ACC112 (cell line): ENCODE measurements at regions not wholly inside any gene's neighbourhood (a gene's known extent, or its start where the extent isn't known, plus 50 kb on each side); places are given as distances from the start of the nearest gene placed in this dataset.

Source experiments
- H2AFZ ChIP-seq: fragments of 200-600 bp; sonication (generic); one replicate; pipeline ENCODE4 v1.6.0; 2017; ENCODE audit warnings: antibody characterized with exemption, low read length; ENCODE audit not compliant: unreplicated experiment
- H3K27ac ChIP-seq: fragments of 200-600 bp; sonication (generic); 2 replicates; pipeline ENCODE4 v1.5.1; 2014; ENCODE audit warnings: low read depth, mild to moderate bottlenecking, antibody characterized with exemption, low read length, moderate library complexity
- H3K27me3 ChIP-seq: fragments of 200-600 bp; sonication (generic); 2 replicates; pipeline ENCODE4 v1.6.1; 2014; ENCODE audit warnings: mild to moderate bottlenecking, antibody characterized with exemption, low read length, moderate library complexity, mixed read lengths; ENCODE audit not compliant: insufficient read depth
- H3K36me3 ChIP-seq: fragments of 200-600 bp; sonication (generic); 2 replicates; pipeline ENCODE4 v1.6.1; 2016; ENCODE audit warnings: mild to moderate bottlenecking, antibody characterized with exemption, low read length, moderate library complexity, mixed read lengths; ENCODE audit not compliant: insufficient read depth
- H3K4me1 ChIP-seq: fragments of 200-600 bp; sonication (generic); one replicate; pipeline ENCODE4 v1.6.1; 2016; ENCODE audit warnings: low read length, mixed read lengths; ENCODE audit not compliant: insufficient read depth, unreplicated experiment, control insufficient read depth
- H3K4me3 ChIP-seq: fragments of 200-600 bp; sonication (generic); 2 replicates; pipeline ENCODE4 v1.5.1; 2014; ENCODE audit warnings: mild to moderate bottlenecking, low read depth, low read length
- H3K79me2 ChIP-seq: fragments of 200-600 bp; sonication (generic); one replicate; pipeline ENCODE4 v1.6.0; 2016; ENCODE audit warnings: low read length; ENCODE audit not compliant: control insufficient read depth, unreplicated experiment, insufficient read depth

DNA sequence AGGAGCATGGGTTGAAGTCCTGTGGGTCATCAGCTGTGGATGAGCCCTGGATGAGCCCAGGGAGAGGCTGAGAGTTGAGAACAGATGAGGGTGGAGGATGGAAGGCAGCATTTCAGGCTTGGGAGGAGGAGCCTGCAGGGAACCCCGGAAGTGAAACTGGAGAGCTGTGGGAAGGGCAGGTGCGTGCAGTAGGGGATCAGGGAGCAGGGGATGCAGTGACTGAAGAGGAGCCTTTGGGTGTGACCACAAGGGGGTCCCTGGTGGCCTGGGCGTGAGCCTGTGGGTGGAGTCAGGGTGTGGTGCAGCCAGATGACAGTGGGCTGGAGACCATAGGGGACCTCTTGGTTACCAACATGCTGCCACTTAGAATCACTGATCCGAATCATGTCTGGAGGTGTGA, 115.5 kb downstream of the PAPOLA start:
- Histone ChIP-seq H3K27ac (no peak overlapping the region), H3K79me2 (no peaks in the 10 kb centered on the region), H3K4me3 (no peak overlapping the region), H2AFZ (no peak overlapping the region), H3K36me3 (no peaks in the 10 kb centered on the region), H3K4me1 (no peaks in the 10 kb centered on the region), H3K27me3 (peaks cover 45% of the 10 kb centered on the region; the same call in 1 of the 2 replicates)

DNA sequence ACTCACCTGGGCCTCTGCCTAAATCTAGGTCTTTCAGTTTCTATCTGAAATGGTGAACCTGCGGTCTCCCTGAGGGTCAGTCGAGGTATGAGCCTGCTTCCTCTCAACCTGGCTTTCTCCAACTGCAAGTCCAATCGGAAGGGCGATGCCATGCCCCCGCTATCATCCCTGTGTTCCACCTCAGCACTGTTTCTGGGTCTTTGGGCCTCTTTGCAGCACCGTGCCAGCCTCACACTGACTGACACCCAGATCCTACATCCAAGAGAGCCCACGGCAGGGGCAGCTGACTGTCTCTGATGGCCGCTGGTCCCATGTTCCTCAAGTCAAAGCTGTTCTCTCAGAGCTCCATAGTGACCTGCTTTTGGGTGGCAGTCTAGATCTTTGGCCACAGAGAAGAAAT, 120.7 kb downstream of the PAPOLA start:
- Histone ChIP-seq H3K4me1 (no peaks in the 10 kb centered on the region), H3K27me3 (peaks cover 51% of the 10 kb centered on the region), H3K27ac (no peak overlapping the region), H2AFZ (no peak overlapping the region), H3K79me2 (no peaks in the 10 kb centered on the region), H3K4me3 (no peak overlapping the region), H3K36me3 (no peaks in the 10 kb centered on the region)

DNA sequence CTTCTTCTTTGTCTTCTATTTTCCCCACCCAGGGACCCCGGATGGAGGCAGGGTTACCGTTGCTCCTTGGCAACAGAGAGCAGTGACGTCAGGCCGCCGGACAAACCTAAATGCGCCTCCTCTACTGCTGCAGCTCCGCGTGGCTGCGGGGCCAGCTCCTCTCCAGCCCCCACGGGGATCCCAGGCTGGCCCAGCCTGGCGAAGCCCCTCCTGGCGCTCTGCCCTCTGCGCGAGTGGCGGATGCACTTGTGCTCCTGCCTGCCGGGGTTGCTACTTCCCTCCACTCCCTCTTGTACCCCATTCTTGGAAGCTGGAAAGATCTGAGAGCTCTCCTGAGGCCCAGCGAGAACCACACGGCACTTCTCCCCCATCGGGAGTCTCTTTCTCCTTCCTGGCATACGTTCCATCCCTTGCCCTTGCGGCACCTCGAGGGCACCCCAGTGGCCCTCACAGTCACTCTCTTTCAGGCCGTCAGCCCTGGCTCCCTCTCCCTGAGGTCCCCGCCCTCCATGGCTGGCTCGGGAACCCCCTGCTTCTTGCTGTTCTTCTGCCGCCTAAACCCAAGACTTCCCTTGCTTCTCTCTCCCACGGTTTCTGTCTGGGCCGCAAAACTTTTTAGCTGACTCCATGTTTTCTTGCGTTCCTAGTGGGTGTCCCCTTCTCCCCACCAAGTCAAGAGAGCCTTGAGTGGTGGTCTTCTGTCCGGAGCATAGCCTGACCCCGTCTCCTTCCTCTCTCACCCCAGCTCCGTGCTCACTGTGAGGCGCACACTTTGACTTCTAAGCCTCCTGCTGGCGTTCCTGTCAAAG, 121.7 kb downstream of the PAPOLA start:
- Histone ChIP-seq H3K4me3 (no peak overlapping the region), H3K36me3 (no peaks in the 10 kb centered on the region), H3K27ac (no peak overlapping the region), H2AFZ (no peak overlapping the region), H3K79me2 (no peaks in the 10 kb centered on the region), H3K4me1 (no peaks in the 10 kb centered on the region), H3K27me3 (peaks cover 49% of the 10 kb centered on the region)

DNA sequence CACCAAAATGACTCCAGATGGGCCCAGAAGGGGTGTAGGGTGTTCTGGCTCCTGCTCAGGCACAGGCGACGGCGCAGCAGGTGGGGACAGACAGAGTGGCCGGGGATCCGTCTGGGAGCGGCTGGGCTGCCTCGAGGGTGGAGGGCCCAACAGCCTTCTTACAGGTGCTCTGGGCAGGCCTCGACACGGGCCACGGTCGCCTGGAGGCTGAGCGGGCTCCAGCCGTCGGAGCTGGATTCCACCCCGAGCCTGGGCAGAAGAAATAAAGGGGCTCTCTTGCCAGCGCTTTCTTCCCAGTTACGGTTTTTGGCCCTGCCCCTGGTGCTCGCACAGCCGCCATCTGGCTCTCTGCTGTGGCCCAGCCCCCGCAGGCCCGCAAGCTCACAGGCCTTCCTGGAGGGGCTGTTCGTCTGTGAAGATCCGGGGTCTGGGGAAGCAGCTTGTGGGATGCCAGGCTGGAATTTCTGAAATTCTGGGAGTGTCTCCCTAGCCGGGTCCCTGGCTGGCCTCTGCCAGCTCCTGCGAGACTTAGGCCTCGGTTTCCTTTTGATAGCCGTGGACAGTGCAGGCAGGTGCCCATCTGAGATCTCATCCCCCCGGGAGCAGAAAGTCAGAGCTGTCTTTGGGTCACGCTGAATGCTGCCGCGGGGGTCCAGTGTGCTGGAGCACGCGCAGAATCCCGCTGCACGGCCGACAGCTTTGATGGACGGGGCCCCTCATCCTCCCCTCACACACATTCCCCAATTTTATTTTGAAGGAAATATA, 122.7 kb downstream of the PAPOLA start:
- Histone ChIP-seq H3K4me1 (no peaks in the 10 kb centered on the region), H3K36me3 (no peaks in the 10 kb centered on the region), H3K79me2 (no peaks in the 10 kb centered on the region), H3K27ac (no peak overlapping the region), H3K27me3 (peaks cover 47% of the 10 kb centered on the region), H2AFZ (no peak overlapping the region), H3K4me3 (no peak overlapping the region)

DNA sequence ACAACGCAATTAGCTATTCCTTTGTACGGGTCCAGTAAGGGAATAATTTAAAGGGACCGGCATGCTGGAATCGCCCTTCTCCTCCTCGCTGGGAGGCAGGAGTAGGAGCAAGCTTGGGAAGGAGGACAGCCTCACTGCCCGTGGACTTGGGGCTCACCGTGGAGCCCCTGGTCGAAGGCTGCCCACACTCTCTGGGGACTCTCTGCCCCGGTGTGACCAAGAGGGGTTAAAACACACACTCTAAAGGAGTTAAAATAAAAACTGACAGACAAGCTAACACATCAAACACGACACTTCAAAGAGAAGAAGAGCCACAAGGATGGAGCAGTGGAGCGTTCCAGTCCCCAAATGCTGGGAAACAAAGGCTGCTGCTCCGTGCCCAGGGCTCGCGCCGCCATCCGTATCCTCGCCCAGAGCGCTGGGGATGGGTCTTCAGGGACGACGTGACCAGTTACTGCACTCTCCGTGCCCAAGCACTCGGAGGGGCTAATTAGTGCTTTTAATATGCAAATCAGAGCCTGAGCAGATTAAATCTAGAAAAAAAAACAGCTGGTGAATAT, 123.3 kb downstream of the PAPOLA start:
- H3K79me2 ChIP-seq: no peaks in the 10 kb centered on the region
- H3K4me3 ChIP-seq: no peak overlapping the region
- H3K27me3 ChIP-seq: peaks cover 43% of the 10 kb centered on the region
- no peaks in the 10 kb centered on the region for H3K4me1 ChIP-seq
- H2AFZ ChIP-seq: no peak overlapping the region
- H3K36me3 ChIP-seq: no peaks in the 10 kb centered on the region
- no peak overlapping the region for H3K27ac ChIP-seq

DNA sequence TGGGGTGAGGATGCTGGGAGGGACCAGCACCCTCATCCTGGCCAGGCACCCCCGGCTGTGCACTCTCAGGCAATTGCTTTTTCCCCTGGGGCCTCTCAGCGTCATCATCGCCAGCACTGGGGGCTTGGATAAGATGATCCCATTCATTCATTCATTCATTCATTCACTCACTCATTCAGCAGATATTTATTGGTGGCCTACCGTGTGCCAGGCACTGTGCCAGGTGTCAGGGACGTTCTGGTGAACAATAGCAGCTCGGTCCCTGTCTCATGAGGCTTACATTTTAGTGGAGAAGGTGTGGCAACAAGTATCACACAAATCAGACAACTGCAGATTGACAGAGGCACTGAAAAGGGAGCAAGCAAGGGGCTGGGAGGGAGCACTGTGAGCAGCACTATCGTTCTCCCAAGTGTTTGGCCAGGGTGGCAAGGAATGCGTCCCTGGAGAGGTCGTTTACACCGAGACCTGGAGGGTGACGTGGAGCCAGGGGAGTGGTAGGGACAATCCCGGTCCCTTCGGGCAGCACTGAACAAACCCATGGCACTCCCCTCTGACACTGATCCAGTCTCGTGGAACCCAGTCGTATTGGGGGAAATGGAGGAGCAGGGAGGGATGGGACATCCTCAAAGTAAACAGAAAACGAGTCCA, 124.1 kb downstream of the PAPOLA start:
- no peaks in the 10 kb centered on the region for H3K36me3 ChIP-seq
- no peaks in the 10 kb centered on the region for H3K79me2 ChIP-seq
- no peak overlapping the region for H3K4me3 ChIP-seq
- H3K27ac ChIP-seq: no peak overlapping the region
- H2AFZ ChIP-seq: no peak overlapping the region
- no peaks in the 10 kb centered on the region for H3K4me1 ChIP-seq
- peaks cover 38% of the 10 kb centered on the region for H3K27me3 ChIP-seq

DNA sequence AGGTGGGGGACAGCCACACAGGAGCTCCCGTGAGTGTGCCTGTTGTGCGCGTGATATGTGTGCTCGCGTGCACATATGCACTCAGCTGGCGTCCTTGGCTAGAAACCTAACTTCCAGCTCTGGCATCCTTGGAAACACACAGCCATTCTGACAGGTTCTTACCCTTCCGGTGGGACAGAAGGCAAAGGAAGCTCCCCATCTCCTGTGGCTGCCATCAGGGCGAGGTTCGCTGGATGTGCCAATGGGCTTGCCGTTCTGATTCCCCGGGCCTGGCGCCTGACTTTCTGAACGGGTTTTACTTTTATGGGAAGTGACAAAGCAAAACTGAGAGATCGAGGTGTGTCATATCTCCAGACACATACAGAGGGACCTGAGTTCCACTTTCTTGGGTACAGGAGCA, 124.7 kb downstream of the PAPOLA start:
- H3K4me1 ChIP-seq: no peaks in the 10 kb centered on the region
- no peak overlapping the region for H2AFZ ChIP-seq
- peaks cover 32% of the 10 kb centered on the region for H3K27me3 ChIP-seq

DNA sequence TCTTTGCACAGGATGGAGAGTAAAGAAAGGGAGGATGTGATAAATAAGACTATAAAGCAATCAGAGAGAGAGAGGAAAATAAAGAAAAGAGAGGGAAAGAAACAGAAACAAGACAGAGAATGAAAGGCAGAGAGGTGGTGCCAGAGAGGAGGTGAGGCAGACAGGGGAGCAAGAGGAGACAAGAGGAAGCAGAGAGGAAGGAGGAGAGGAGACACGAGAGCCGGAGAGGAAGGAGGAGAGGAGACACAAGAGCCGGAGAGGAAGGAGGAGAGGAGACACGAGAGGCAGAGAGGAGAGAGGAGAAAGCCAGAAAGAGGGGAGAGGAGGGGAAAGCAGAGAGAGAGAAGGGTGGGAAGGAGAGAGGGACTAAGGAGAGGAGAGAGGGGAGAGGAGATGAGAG, 125.2 kb downstream of the PAPOLA start:
- no peak overlapping the region for H3K27ac ChIP-seq
- H2AFZ ChIP-seq: no peak overlapping the region
- peaks cover 27% of the 10 kb centered on the region for H3K27me3 ChIP-seq
- H3K4me3 ChIP-seq: no peak overlapping the region
- no peaks in the 10 kb centered on the region for H3K36me3 ChIP-seq
- H3K79me2 ChIP-seq: no peaks in the 10 kb centered on the region
- no peaks in the 10 kb centered on the region for H3K4me1 ChIP-seq

More for the DNA sequence above, 124.7 kb downstream of the PAPOLA start:
- Histone ChIP-seq H3K4me3 (no peak overlapping the region), H3K36me3 (no peaks in the 10 kb centered on the region), H3K27ac (no peak overlapping the region), H3K79me2 (no peaks in the 10 kb centered on the region)

DNA sequence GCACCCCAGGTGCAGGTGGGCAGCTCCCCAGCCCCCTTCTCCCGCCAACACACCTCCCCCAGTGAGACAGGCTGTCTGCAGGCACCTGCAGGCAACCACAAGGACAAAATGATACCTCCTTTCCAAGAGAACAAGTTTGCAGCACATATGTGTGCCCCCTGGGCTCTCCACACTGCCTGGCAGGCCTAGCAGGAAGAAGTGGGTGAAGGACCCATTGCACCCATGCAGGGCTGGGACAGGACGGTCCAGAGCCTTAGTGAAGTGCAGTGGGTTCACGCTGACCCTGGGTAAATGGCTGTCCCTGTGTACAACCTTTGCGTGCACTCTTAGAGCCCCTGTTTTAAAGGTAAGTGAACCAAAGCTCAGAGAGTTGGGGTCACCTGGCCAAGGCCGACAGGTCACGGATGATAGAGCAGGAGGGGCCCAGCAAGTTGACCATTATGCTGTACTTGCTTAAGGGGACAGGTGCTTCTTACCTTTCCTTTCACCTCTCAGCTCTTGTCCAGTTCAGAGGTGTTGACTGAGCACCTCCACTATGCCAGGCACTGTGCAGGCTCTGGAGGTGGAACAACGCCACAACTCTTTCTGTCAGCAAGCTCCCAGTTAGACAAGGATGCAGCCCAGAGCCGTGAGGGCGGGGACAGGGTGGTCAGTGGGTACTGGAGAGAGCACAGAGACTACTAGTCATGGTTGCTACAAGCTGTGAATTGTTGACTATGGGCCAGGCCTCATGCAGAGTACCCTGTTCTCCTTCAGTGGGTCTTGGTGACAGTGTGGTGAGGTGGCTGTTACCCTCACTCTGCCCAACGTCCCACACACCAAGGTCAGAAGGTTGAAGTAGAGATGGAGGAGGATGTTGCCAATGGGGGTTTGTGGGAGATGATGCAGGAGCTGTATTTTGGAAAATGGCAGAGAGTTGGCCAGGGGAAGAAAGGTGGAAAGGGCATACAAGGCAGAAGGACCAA, 125.9 kb downstream of the PAPOLA start:
- H3K27ac ChIP-seq: no peak overlapping the region
- H3K36me3 ChIP-seq: no peaks in the 10 kb centered on the region
- H3K79me2 ChIP-seq: no peaks in the 10 kb centered on the region
- no peaks in the 10 kb centered on the region for H3K4me1 ChIP-seq
- H3K4me3 ChIP-seq: no peak overlapping the region
- H3K27me3 ChIP-seq: peaks cover 20% of the 10 kb centered on the region
- no peak overlapping the region for H2AFZ ChIP-seq

DNA sequence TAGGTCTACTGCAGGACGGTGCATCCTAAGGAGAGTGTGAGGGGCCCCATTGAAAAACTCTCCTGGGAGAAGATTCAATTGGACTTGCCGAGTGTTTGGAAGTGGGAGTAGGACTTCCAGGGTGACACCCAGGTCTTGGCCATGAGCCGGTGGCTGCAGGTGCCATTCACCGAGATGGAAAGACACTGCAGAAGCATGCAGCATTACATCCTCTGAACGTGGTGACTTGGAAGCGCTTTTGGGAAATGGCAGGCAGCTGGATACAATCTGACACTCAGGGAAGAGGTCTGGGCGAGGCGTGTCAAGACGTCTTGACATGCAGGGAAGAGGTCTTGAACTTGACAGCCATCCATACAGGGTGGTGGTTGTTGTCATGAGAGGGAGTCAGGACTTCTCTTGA, 126.9 kb downstream of the PAPOLA start:
- Histone ChIP-seq H3K27me3 (peaks cover 17% of the 10 kb centered on the region), H3K36me3 (no peaks in the 10 kb centered on the region), H3K4me3 (no peak overlapping the region), H2AFZ (no peak overlapping the region), H3K27ac (no peak overlapping the region), H3K79me2 (no peaks in the 10 kb centered on the region), H3K4me1 (no peaks in the 10 kb centered on the region)
